KMS-11 (cell line): ENCODE measurements at regions not wholly inside any gene's neighbourhood (a gene's known extent, or its start where the extent isn't known, plus 50 kb on each side); places are given as distances from the start of the nearest gene placed in this dataset.
"Not testable (repeated sequence)": the region's sequence is repeated elsewhere in the genome, so short reads cannot be mapped to it uniquely, and the experiment has no call there.

Experiments used
- H2AFZ ChIP-seq: fragments of 200-600 bp; sonication (generic); 2 replicates; pipeline ENCODE4 v1.6.1; 2016; ENCODE audit warnings: antibody characterized with exemption, mixed run types, low read depth
- H3K27ac ChIP-seq: fragments of 200-600 bp; sonication (generic); 2 replicates; pipeline ENCODE4 v1.6.1; 2016; ENCODE audit warnings: mild to moderate bottlenecking, mixed run types
- H3K27me3 ChIP-seq: fragments of 200-600 bp; sonication (generic); 2 replicates; pipeline ENCODE4 v1.6.1; 2017; ENCODE audit warnings: mild to moderate bottlenecking, low read depth, mixed run types, moderate library complexity; ENCODE audit not compliant: insufficient read depth
- H3K36me3 ChIP-seq: fragments of 200-600 bp; sonication (generic); 2 replicates; pipeline ENCODE4 v1.6.1; 2017; ENCODE audit warnings: mild to moderate bottlenecking, mixed run types; ENCODE audit not compliant: insufficient read depth
- H3K4me1 ChIP-seq: fragments of 200-600 bp; sonication (generic); 2 replicates; pipeline ENCODE4 v1.6.1; 2016; ENCODE audit warnings: mild to moderate bottlenecking, low read depth, mixed run types; ENCODE audit not compliant: poor library complexity, severe bottlenecking
- H3K4me2 ChIP-seq: fragments of 200-600 bp; sonication (generic); 2 replicates; pipeline ENCODE4 v1.7.0; 2016; ENCODE audit warnings: mild to moderate bottlenecking, mixed run types
- H3K4me3 ChIP-seq: fragments of 200-600 bp; sonication (generic); IDR thresholded peaks from 2 replicates; pipeline ENCODE4 v1.6.1; 2017; ENCODE audit warnings: low read depth, low read length, mixed read lengths; ENCODE audit not compliant: insufficient read depth
- H3K79me2 ChIP-seq: fragments of 200-600 bp; sonication (generic); 2 replicates; pipeline ENCODE4 v1.6.1; 2016; ENCODE audit warnings: low read depth, mixed run types; ENCODE audit not compliant: insufficient read depth
- H3K9ac ChIP-seq: fragments of 200-600 bp; sonication (generic); 2 replicates; pipeline ENCODE4 v1.6.1; 2016; ENCODE audit warnings: mild to moderate bottlenecking, mixed run types
- H4K20me1 ChIP-seq: fragments of 200-600 bp; sonication (generic); 2 replicates; pipeline ENCODE4 v1.6.1; 2016; ENCODE audit warnings: mild to moderate bottlenecking, mixed run types; ENCODE audit not compliant: insufficient read depth
- TF ChIP-seq, protein P1 (sequence below): fragments of 200-600 bp; sonication (generic); conservative IDR thresholded peaks from 2 replicates; pipeline ENCODE4 v1.6.1; 2017; ENCODE audit warnings: low read depth, mild to moderate bottlenecking, antibody characterized with exemption, low read length, moderate library complexity, mixed read lengths

DNA sequence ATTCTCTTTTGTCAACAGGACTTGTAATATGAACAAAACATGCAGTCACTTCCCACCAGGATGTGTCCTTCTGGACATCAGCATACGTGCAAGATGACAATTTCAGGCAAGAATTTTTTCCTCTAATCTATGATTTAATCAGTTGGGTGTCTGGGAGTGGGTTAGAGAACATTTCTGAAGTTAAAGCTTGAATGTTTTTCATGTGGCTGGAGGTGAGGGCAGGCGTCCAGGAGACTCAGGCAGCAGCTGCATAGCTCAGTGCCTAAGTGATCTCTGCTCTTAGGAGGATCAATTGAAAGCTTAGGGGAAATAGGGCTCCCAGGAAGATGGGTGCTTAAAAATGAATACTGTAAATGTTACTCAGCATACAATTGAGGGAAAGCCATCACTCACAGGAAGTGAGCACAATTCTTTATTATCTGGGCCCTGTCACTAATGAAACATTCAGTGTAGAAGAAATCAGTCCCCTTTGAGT is 457.6 kb upstream of the KLF6 start:
- H3K27ac ChIP-seq: no peak overlapping the region; the same call in 1 of the 2 replicates
- no peak overlapping the region for H3K4me3 ChIP-seq
- TF ChIP-seq, protein P1, sequence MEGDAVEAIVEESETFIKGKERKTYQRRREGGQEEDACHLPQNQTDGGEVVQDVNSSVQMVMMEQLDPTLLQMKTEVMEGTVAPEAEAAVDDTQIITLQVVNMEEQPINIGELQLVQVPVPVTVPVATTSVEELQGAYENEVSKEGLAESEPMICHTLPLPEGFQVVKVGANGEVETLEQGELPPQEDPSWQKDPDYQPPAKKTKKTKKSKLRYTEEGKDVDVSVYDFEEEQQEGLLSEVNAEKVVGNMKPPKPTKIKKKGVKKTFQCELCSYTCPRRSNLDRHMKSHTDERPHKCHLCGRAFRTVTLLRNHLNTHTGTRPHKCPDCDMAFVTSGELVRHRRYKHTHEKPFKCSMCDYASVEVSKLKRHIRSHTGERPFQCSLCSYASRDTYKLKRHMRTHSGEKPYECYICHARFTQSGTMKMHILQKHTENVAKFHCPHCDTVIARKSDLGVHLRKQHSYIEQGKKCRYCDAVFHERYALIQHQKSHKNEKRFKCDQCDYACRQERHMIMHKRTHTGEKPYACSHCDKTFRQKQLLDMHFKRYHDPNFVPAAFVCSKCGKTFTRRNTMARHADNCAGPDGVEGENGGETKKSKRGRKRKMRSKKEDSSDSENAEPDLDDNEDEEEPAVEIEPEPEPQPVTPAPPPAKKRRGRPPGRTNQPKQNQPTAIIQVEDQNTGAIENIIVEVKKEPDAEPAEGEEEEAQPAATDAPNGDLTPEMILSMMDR: no peak
- H3K4me1 ChIP-seq: peaks cover 12% of the 10 kb centered on the region
- peak overlapping the region; percentile 20; the same call in 1 of the 2 replicates for H2AFZ ChIP-seq
- H3K4me2 ChIP-seq: peak overlapping the region; percentile 12; the same call in 1 of the 2 replicates
- no peaks in the 10 kb centered on the region for H3K79me2 ChIP-seq
- no peaks in the 10 kb centered on the region for H3K36me3 ChIP-seq
- H3K9ac ChIP-seq: no peak overlapping the region
- H3K27me3 ChIP-seq: no peaks in the 10 kb centered on the region
- H4K20me1 ChIP-seq: no peaks in the 10 kb centered on the region

DNA sequence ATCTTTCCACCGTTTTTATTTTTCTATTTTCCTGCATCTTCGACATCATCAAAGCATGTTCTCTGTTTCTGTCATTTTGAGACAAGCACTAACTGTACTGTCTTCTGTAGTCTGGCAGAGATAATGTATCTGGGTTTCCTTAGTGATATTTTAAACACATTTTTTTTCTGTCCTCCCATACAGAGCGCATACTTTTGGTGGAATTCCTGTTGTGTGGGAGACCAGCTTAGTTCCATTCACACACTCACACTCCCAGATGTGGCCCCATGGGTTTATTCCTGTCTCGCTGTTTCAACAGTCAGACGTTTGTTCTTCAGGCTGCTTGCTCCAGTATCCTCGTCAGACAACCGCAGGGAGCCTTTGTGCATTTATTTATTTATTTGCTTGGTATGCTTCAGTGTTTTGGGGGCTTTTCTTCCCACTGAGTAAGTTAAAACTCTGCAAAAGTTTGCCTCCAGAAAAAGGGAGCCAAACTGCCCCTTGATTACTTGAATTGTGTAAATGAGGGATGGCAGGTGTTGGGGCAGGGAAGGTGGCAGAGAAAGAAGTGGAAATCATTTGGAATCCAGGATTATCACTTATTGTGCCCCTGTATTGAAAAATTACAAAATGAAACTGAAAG is 456.8 kb upstream of the KLF6 start:
- Histone ChIP-seq H3K4me2 (peak overlapping the region; percentile 12; the same call in 1 of the 2 replicates), H3K27ac (no peak overlapping the region; the same call in 1 of the 2 replicates), H3K79me2 (no peaks in the 10 kb centered on the region), H3K4me1 (peaks cover 12% of the 10 kb centered on the region), H3K36me3 (no peaks in the 10 kb centered on the region), H4K20me1 (no peaks in the 10 kb centered on the region), H3K27me3 (no peaks in the 10 kb centered on the region), H3K4me3 (no peak overlapping the region), H3K9ac (no peak overlapping the region), H2AFZ (peak overlapping the region; percentile 20; the same call in 1 of the 2 replicates)
- TF ChIP-seq, protein P1: no peak

DNA sequence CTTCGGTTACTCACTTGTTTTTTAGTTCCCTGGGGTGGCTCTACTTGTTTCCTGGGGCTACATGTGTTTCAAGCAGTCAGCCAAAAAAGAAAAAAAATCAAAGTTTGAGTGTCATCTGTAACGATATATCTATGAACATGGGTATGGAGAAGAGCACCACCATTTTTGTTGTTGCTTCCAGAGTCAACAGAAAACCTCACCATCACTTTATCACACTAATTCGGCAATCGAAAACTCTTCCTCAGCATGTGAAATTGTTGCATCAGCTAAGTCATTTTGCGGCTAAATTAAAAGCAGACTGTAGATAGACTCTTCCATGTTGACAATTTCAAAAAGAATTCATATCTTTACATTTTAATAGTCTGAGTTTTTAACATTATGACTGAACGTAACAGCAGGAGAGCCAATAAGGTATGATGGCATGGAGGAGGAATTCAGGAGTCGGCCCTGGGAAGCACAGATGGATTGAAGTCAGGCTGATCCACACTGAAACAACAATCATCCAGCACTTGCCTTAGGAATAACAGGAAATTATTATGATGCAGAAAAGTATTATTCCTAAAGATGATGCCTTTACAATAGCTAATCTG is 455.7 kb upstream of the KLF6 start:
- Histone ChIP-seq H3K36me3 (no peaks in the 10 kb centered on the region), H3K79me2 (no peaks in the 10 kb centered on the region), H3K4me2 (no peak overlapping the region), H3K27ac (no peak overlapping the region), H3K9ac (no peak overlapping the region), H3K4me3 (no peak overlapping the region), H3K27me3 (no peaks in the 10 kb centered on the region), H2AFZ (no peak overlapping the region), H3K4me1 (peaks cover 12% of the 10 kb centered on the region), H4K20me1 (no peaks in the 10 kb centered on the region)
- TF ChIP-seq, protein P1: no peak

DNA sequence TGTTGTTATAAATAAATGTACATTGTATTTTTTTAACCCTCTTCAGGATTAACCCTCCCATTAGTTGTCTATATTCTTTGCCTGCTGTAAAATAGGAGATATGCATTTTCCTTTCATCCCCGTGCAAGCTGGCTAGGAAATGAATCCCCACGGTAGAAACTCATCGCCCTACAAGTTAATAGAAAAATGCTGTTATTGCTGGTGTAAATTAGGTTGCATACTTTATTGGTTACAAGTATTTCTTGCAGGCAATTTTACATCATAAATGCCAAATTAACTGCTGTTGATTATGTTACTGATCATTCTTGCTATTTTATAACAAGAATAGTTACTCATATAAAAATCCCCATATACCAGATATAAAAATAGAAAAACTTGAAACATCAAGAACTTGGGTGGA is 454.2 kb upstream of the KLF6 start:
- Histone ChIP-seq H3K36me3 (no peaks in the 10 kb centered on the region), H3K79me2 (no peaks in the 10 kb centered on the region), H3K4me3 (no peak overlapping the region), H3K4me2 (no peak overlapping the region), H3K4me1 (peaks cover 12% of the 10 kb centered on the region), H3K27me3 (no peaks in the 10 kb centered on the region), H2AFZ (no peak overlapping the region), H3K9ac (no peak overlapping the region), H3K27ac (no peak overlapping the region), H4K20me1 (no peaks in the 10 kb centered on the region)
- TF ChIP-seq, protein P1: no peak

DNA sequence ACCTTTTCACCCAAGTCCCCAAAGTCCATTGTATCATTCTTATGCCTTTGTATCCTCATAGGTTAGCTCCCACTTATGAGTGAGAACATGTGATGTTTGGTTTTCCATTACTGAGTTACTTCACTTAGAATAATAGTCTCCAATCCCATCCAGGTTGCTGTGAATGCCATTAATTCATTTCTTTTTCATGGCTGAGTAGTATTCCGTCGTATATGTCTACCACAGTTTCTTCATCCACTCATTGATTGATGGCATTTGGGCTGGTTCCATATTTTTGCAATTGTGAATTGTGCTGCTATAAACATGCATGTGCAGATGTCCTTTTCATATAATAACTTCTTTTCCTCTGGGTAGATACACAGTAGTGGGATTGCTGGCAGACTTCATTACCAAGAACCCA is 451.9 kb upstream of the KLF6 start:
- H2AFZ ChIP-seq, H3K4me2 ChIP-seq, H3K4me1 ChIP-seq, H3K9ac ChIP-seq, H3K36me3 ChIP-seq, H3K4me3 ChIP-seq, H3K27ac ChIP-seq, H3K27me3 ChIP-seq, H3K79me2 ChIP-seq, H4K20me1 ChIP-seq: not testable (repeated sequence)
